GM19351 (cell line): ENCODE measurements at regions not wholly inside any gene's neighbourhood (a gene's known extent, or its start where the extent isn't known, plus 50 kb on each side); places are given as distances from the start of the nearest gene placed in this dataset.

Experiments used
- ATAC-seq: cut with Tn5 transposase; IDR thresholded peaks from one replicate; pipeline ENCODE4 v1.9.1; 2021; ENCODE audit warnings: mild to moderate bottlenecking, moderate library complexity; ENCODE audit not compliant: unreplicated experiment

- peak; percentile 97 for ATAC-seq
These were observed 291.5 kb upstream of the SRRM4 start for GRCh38 chr12:118689793-118690192.

- ATAC-seq, result no peak
These were observed 290.8 kb upstream of the SRRM4 start for GRCh38 chr12:118690506-118690905.

GRCh38 chr12:118694128-118694775 is 287.1 kb upstream of the SRRM4 start:
- no peak for ATAC-seq

GRCh38 chr12:118704527-118705241 is 276.7 kb upstream of the SRRM4 start:
- ATAC-seq, result no peak

DNA sequence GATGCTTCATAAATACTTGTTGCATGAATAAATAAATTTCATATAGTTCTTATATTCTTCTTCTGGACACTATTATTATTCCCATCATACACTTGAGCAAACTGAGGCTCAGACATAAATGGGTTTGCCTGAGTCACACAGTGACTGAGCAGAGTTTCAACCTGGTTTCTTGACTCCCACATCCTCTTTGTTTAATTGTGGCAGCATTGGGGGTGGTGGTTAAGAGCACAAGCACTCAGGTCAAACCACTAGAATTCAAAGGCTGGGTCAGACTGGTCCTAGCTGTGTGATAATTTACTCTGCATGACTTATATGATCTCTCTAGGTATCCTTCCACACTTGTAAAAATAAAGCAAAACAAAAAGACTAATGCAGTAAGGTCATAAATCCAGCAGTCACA is 274.9 kb upstream of the SRRM4 start:
- ATAC-seq, result peak; percentile 95

- no peak for ATAC-seq
These were observed 271.4 kb upstream of the SRRM4 start for GRCh38 chr12:118709946-118710345.

DNA sequence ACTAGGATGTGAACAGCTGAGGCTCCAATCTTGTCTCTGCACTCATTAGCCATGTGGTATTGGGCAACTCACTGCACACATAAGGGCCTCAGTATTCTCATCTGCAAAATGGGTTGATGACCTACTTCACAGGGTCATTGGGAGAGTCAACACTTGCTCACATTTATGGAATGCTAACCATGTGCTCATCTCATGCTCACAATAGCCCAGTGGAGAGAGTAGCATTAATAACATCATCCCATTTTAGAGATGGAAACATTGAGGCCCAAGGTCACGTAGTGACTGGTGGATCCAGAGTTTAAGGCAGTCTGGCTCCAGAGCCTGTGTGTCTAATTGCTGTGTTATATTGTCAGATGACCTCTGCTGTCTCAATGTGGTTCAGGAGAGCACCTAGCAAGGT is 270.2 kb upstream of the SRRM4 start:
- no peak for ATAC-seq

DNA sequence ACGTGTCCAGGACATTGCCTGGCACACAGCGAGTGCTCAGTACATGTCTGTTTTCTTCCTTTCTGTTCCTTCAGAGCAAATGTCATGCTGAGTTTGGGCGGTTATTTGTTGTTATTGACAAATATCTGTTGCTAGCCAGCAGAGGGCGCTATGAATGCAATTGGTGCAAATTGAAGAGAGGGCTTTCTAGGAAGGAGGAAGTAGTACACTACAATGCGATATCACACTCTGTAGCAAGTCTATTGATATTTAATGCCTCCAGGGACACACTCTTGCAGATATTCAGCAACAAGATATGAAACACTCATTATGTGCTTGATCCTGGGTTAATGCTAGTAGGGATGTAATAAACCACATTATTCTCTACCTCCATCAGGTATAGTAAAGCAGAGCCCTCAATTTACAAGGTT is 267.3 kb upstream of the SRRM4 start:
- ATAC-seq, result peak; percentile 87

- ATAC-seq, result no peak
These were observed 266.8 kb upstream of the SRRM4 start for GRCh38 chr12:118714500-118714899.

DNA sequence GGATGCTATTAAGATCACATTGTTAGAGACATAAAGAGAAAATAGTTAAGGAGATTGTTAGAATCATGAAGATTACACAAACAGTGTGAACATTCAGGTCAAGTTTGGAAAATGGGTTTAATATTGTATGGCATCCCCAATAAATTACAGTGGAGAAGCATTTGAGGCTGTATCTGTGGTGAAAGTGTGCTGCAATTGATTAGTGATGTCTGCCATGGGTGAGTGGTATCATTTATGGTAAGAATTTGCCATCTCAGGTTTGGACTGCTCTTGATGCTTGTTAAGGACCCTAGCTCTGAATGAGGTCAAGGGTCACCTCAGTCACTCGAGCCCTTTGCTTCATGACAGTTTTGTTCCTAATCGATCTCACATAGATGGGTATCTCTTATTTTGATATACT is 265.7 kb upstream of the SRRM4 start:
- ATAC-seq, result no peak

- no peak for ATAC-seq
These were observed 254.0 kb upstream of the SRRM4 start for GRCh38 chr12:118727196-118727978.

DNA sequence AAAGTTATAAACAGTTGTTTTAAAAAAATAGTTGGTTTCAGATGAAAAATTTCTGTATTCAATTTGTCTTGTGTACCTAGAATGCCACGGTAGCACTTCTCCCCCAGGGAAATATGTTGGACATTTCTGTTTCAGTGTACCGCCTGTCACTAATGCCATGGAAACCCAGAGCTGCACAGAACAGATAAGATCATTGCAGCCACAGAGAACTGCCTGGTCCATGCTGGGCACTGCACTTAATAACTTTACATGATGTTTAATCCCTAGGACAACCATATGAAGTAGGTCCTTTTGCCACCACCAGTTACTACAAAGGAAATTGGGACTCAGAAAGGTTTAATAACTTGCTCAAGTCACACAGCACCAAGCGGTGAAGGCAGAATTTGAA is 253.4 kb upstream of the SRRM4 start:
- no peak for ATAC-seq

- ATAC-seq, result no peak
These were observed 247.1 kb upstream of the SRRM4 start for GRCh38 chr12:118734266-118734665.

DNA sequence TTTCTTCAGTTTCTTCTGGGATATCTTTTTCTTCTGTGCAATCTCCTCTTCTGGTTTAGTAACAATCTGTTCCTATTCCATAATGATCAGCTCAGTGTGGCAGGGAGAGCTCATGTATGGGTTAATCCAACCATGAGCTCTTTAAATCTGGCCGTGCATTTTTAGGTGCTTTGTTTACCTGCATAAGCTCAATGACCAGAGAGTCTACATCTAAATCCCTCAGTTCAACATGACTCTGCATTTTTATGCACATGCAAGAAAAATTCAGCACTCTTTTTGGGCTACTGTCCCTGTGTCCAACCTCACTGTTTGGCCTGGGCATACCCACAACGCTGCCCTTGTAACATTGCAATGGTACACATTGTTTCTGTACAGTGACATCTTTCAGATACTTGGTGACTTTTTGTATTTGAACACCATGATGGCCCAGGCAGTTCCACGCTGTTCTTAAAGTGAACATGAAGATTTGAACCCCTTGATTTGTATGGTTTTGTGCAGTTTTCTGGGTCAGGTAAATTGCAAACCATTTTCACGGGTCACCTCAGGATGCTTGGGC is 243.3 kb upstream of the SRRM4 start:
- ATAC-seq, result no peak

DNA sequence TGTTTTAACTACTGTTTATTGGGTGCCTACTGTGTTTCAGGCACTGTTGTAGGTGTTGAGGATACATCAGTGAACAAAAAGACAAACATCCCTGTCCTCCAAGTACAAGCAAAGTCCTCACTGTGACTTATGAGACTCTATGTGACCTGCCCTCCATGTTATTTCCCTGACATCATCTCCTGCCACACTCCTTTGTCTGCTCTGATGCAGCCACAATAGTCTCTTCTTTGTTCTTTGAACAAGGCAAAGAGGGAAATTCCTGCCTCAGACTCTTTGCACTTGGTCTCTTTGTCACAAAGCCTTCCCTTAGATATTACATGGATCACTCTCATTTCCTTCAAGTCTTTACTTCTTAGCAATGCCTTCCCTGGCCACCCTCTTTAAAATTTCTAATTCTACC is 240.1 kb upstream of the SRRM4 start:
- ATAC-seq, result no peak

- no peak for ATAC-seq
These were observed 238.9 kb upstream of the SRRM4 start for GRCh38 chr12:118742431-118742830.

DNA sequence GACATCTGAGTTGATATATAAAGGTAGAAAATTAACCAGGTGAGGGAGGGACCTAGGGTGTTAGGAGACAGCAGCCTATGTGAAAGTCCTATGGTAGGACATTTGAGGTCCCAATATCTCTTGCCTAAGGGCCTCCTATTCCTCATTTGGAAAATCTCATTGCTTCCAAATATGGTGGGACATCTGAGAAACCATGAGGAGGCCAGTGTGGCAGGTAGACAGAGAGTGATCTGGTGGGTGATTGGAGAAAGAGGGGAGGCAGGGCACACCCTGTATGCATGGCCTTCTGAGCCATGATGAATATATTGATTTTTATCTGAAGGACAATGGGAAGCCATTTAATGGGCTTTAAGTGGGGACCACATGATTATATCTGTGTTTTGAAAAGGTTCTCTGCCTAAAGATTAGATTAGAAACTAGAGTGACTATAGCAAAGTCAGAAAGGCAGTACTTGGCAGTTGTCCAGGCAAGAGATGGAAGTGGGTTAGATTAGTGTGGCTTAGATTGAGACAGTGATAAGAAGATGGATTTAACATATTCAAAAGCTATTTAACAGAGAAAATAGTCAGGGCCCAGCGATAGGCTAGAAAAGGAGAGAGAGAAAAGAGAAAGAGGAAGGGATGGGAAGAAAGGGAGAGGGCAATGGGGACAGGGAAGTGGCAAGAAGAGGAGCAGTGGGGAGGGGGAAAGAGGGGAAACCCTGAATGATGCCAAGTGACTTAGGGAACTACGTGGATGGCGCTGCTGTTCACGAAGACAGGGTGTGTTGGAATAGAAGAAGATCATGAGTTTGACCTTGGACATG is 237.2 kb upstream of the SRRM4 start:
- ATAC-seq, result no peak

- no peak for ATAC-seq
These were observed 235.2 kb upstream of the SRRM4 start for GRCh38 chr12:118746176-118746575.

DNA sequence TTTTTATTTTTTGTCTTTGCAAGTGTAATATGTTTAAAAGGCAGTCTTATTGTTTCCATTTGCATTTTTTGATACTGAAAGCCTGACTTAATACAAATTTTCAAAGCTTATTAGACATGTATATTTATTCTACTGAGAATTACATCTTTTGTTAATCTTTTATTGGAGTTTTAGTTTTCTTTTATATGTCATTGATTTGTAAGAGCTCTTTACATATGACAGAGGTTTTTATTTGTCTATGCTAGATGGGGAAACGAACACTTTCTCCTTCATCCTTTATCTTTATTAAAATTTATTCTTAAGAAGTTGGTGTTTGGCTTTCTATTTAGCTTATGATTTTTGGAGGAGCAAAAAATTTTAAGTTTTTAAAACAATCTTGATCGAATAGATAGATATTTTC is 234.4 kb upstream of the SRRM4 start:
- no peak for ATAC-seq

GRCh38 chr12:118747771-118748170 is 233.6 kb upstream of the SRRM4 start:
- no peak for ATAC-seq
